ENCODE measurements at regions not wholly inside any gene's neighbourhood (a gene's known extent, or its start where the extent isn't known, plus 50 kb on each side); places are given as distances from the start of the nearest gene placed in this dataset.

GRCh38 chr15:93235926-93236780, 147.1 kb upstream of the RGMA start:
- Histone ChIP-seq H3K4me1 (ENCODE audit: control insufficient read depth in 1 of 2, insufficient read depth in 2 of 2, low read depth in 1 of 2, low read length in 1 of 2) (no peaks in the 10 kb centered on the region), H3K4me2 (no peak overlapping the region), H3K9me3 (no peaks in the 10 kb centered on the region), H3K4me3 (ENCODE audit: low read depth in 2 of 2, low read length in 1 of 2) (no peak overlapping the region), H3K27me3 (ENCODE audit: insufficient read depth) (no peaks in the 10 kb centered on the region), H3K36me3 (replicated peaks in 1 of 2; ENCODE audit: control insufficient read depth in 1 of 2, insufficient read depth in 2 of 2, low read length in 1 of 2) (no peaks in the 10 kb centered on the region), H4K20me1 (ENCODE audit: insufficient read depth) (no peaks in the 10 kb centered on the region), H3K9ac (no peak overlapping the region), H3K79me2 (ENCODE audit: insufficient read depth) (no peaks in the 10 kb centered on the region), H3K9me2 (no peaks in the 10 kb centered on the region), H2AFZ (ENCODE audit: low read depth) (no peak overlapping the region), H3F3A (replicated peaks; ENCODE audit: insufficient read depth) (no peaks in the 10 kb centered on the region), H3K27ac (ENCODE audit: low read depth in 2 of 2, low read length in 1 of 2) (no peak overlapping the region)
- POLR2A ChIA-PET = no interaction called here
- no peak for DNase-seq
- no peak for TF ChIP-seq RFX5 (IDR thresholded peaks at IDR 0.05; ENCODE audit: low read length)
- TF ChIP-seq TEAD4 (IDR thresholded peaks at IDR 0.05; ENCODE audit: borderline replicate concordance, insufficient read depth) = no peak
- no peak for TF ChIP-seq USF1 (IDR thresholded peaks at IDR 0.05; ENCODE audit: borderline replicate concordance, low read depth)
- TF ChIP-seq PBX3 (IDR thresholded peaks at IDR 0.05) = no peak
- TF ChIP-seq SIN3A (IDR thresholded peaks at IDR 0.05; ENCODE audit: borderline replicate concordance, low read depth, low read length) = no peak
- TF ChIP-seq TCF12 (IDR thresholded peaks at IDR 0.05) = no peak
- no peak for TF ChIP-seq FOXJ3 (CRISPR knock-in tag; IDR thresholded peaks at IDR 0.05)
- TF ChIP-seq EZH2phosphoT487 (IDR thresholded peaks at IDR 0.05; ENCODE audit: borderline replicate concordance, low read depth) = no peak
- TF ChIP-seq CHD2 (IDR thresholded peaks at IDR 0.05; ENCODE audit: low read length, partially characterized antibody) = no peak
- no peak for TF ChIP-seq EP300 (IDR thresholded peaks at IDR 0.05; ENCODE audit: borderline replicate concordance in 1 of 2, low read depth in 1 of 2, low read length in 1 of 2)
- TF ChIP-seq NRF1 (IDR thresholded peaks at IDR 0.05; ENCODE audit: low read depth, low read length) = no peak
- CTCF ChIA-PET = no interaction called here
- WGBS (ENCODE audit: low lambda C conversion rate) = 44% methylated on average over 17 of the region's 17 CpGs

GRCh38 chr15:93235269-93235668, 146.3 kb upstream of the RGMA start:
- Histone ChIP-seq H3K27ac (ENCODE audit: low read depth in 2 of 2, low read length in 1 of 2) (no peak overlapping the region), H3K4me2 (no peak overlapping the region), H3K9me3 (no peaks in the 10 kb centered on the region), H4K20me1 (ENCODE audit: insufficient read depth) (no peaks in the 10 kb centered on the region), H3K27me3 (ENCODE audit: insufficient read depth) (no peaks in the 10 kb centered on the region), H3K9me2 (no peaks in the 10 kb centered on the region), H3K4me3 (ENCODE audit: low read depth in 2 of 2, low read length in 1 of 2) (no peak overlapping the region), H3K79me2 (ENCODE audit: insufficient read depth) (no peaks in the 10 kb centered on the region), H3K36me3 (replicated peaks in 1 of 2; ENCODE audit: control insufficient read depth in 1 of 2, insufficient read depth in 2 of 2, low read length in 1 of 2) (no peaks in the 10 kb centered on the region), H3K9ac (no peak overlapping the region), H3F3A (replicated peaks; ENCODE audit: insufficient read depth) (no peaks in the 10 kb centered on the region), H3K4me1 (ENCODE audit: control insufficient read depth in 1 of 2, insufficient read depth in 2 of 2, low read depth in 1 of 2, low read length in 1 of 2) (no peaks in the 10 kb centered on the region), H2AFZ (ENCODE audit: low read depth) (no peak overlapping the region)
- POLR2A ChIA-PET = no interaction called here
- DNase-seq = no peak
- TF ChIP-seq TCF12 (IDR thresholded peaks at IDR 0.05) (no peak), SIN3A (IDR thresholded peaks at IDR 0.05; ENCODE audit: borderline replicate concordance, low read depth, low read length) (no peak), FOXM1 (IDR thresholded peaks at IDR 0.05; ENCODE audit: low read depth) (no peak), RFX5 (IDR thresholded peaks at IDR 0.05; ENCODE audit: low read length) (no peak), MEF2A (IDR thresholded peaks at IDR 0.05; ENCODE audit: borderline replicate concordance, low read depth) (no peak), RCOR1 (IDR thresholded peaks at IDR 0.05; ENCODE audit: low read length) (no peak), TEAD4 (IDR thresholded peaks at IDR 0.05; ENCODE audit: borderline replicate concordance, insufficient read depth) (no peak), IRF3 (IDR thresholded peaks at IDR 0.05; ENCODE audit: low read depth, low read length) (no peak)
- CTCF ChIA-PET = no interaction called here
- 17% methylated on average over 5 of the region's 5 CpGs for WGBS (ENCODE audit: low lambda C conversion rate)

All from SK-N-SH (cell line).